ENCODE measurements at regions not wholly inside any gene's neighbourhood (a gene's known extent, or its start where the extent isn't known, plus 50 kb on each side); places are given as distances from the start of the nearest gene placed in this dataset.

DNA sequence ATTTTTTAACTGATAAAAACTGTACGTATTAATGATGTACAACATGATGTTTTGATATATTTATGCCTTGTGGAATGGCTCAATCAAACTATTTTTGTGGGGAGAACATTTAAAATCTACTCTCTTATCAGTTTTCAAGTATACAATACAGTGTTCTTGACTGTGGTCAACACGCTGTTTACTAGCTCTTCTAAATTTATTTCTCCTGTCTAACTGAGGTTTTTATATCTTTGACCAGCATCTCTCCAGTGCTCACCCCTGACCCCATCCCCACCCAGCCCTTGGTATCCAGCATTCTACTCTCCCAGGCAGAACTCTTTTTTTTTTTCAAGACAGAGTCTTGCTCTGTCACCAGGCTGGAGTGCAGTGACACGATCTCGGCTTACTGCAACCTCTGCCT is 169.6 kb upstream of the SNX2 start:
- TF ChIP-seq, protein P1, sequence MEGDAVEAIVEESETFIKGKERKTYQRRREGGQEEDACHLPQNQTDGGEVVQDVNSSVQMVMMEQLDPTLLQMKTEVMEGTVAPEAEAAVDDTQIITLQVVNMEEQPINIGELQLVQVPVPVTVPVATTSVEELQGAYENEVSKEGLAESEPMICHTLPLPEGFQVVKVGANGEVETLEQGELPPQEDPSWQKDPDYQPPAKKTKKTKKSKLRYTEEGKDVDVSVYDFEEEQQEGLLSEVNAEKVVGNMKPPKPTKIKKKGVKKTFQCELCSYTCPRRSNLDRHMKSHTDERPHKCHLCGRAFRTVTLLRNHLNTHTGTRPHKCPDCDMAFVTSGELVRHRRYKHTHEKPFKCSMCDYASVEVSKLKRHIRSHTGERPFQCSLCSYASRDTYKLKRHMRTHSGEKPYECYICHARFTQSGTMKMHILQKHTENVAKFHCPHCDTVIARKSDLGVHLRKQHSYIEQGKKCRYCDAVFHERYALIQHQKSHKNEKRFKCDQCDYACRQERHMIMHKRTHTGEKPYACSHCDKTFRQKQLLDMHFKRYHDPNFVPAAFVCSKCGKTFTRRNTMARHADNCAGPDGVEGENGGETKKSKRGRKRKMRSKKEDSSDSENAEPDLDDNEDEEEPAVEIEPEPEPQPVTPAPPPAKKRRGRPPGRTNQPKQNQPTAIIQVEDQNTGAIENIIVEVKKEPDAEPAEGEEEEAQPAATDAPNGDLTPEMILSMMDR (IDR thresholded peaks at IDR 0.05): no peak
- no peak for TF ChIP-seq POLR2A (IDR thresholded peaks at IDR 0.05)
